ENCODE measurements at regions not wholly inside any gene's neighbourhood (a gene's known extent, or its start where the extent isn't known, plus 50 kb on each side); places are given as distances from the start of the nearest gene placed in this dataset.
"Not testable (repeated sequence)": the region's sequence is repeated elsewhere in the genome, so short reads cannot be mapped to it uniquely, and the experiment has no call there.

- Mint-ChIP-seq H3K9me3 (peaks cover 3% of the 10 kb centered on the region), H3K4me1 (no peaks in the 10 kb centered on the region), H3K27ac (no peak overlapping the region)
Measured at GRCh38 chr4:147201016-147201415, 255.4 kb upstream of the TTC29 start.

GRCh38 chr4:147206807-147207206 lies 261.1 kb upstream of the TTC29 start:
- H3K36me3 Mint-ChIP-seq = no peaks in the 10 kb centered on the region
- H3K9me3 Mint-ChIP-seq = no peaks in the 10 kb centered on the region
- H3K4me1 Mint-ChIP-seq = no peaks in the 10 kb centered on the region
- H3K4me3 Mint-ChIP-seq = no peak overlapping the region
- no peak overlapping the region for H3K27ac Mint-ChIP-seq
- no peak for DNase-seq (ENCODE audit: low spot score in 2 of 2)
- ATAC-seq = no peak

More at GRCh38 chr4:147201016-147201415, 255.4 kb upstream of the TTC29 start:
- H3K4me3 Mint-ChIP-seq = no peak overlapping the region
- ATAC-seq = no peak
- H3K36me3 Mint-ChIP-seq = no peaks in the 10 kb centered on the region
- DNase-seq (ENCODE audit: low spot score in 2 of 2) = no peak

GRCh38 chr4:147207911-147208310 lies 262.2 kb upstream of the TTC29 start:
- DNase-seq (ENCODE audit: low spot score in 2 of 2) = no peak
- Mint-ChIP-seq H3K4me3 (no peak overlapping the region), H3K36me3 (no peaks in the 10 kb centered on the region)

GRCh38 chr4:147217655-147218054 lies 263.2 kb upstream of the EDNRA start:
- Mint-ChIP-seq H3K4me3 (no peak overlapping the region), H3K4me1 (no peaks in the 10 kb centered on the region), H3K27ac (no peak overlapping the region), H3K36me3 (no peaks in the 10 kb centered on the region), H3K9me3 (peaks cover 3% of the 10 kb centered on the region)
- no peak for ATAC-seq
- DNase-seq (ENCODE audit: low spot score in 2 of 2) = no peak

More at GRCh38 chr4:147207911-147208310, 262.2 kb upstream of the TTC29 start:
- no peak for ATAC-seq
- Mint-ChIP-seq H3K9me3 (no peaks in the 10 kb centered on the region), H3K4me1 (no peaks in the 10 kb centered on the region), H3K27ac (no peak overlapping the region)

GRCh38 chr4:147219145-147219544 lies 261.8 kb upstream of the EDNRA start:
- Mint-ChIP-seq H3K27ac (no peak overlapping the region), H3K4me1 (no peaks in the 10 kb centered on the region), H3K4me3 (no peak overlapping the region), H3K9me3 (peaks cover under 1% of the 10 kb centered on the region), H3K36me3 (no peaks in the 10 kb centered on the region)
- no peak for DNase-seq (ENCODE audit: low spot score in 2 of 2)
- ATAC-seq = no peak

- Mint-ChIP-seq H3K27ac (no peak overlapping the region), H3K36me3 (no peaks in the 10 kb centered on the region), H3K9me3 (no peaks in the 10 kb centered on the region), H3K4me3 (no peak overlapping the region), H3K4me1 (no peaks in the 10 kb centered on the region)
- ATAC-seq = no peak
- no peak for DNase-seq (ENCODE audit: low spot score in 2 of 2)
Measured at GRCh38 chr4:147220833-147221232, 260.1 kb upstream of the EDNRA start.

- ATAC-seq = no peak
- Mint-ChIP-seq H3K4me3 (no peak overlapping the region), H3K36me3 (no peaks in the 10 kb centered on the region), H3K27ac (no peak overlapping the region), H3K9me3 (no peaks in the 10 kb centered on the region), H3K4me1 (no peaks in the 10 kb centered on the region)
- no peak for DNase-seq (ENCODE audit: low spot score in 2 of 2)
Measured at GRCh38 chr4:147222906-147223305, 258.0 kb upstream of the EDNRA start.

- no peaks in the 10 kb centered on the region for H3K36me3 Mint-ChIP-seq
- H3K4me3 Mint-ChIP-seq = no peak overlapping the region
- H3K4me1 Mint-ChIP-seq = no peaks in the 10 kb centered on the region
- H3K9me3 Mint-ChIP-seq = no peaks in the 10 kb centered on the region
- no peak for DNase-seq (ENCODE audit: low spot score in 2 of 2)
- no peak overlapping the region for H3K27ac Mint-ChIP-seq
- ATAC-seq = no peak
Measured at GRCh38 chr4:147223576-147223975, 257.3 kb upstream of the EDNRA start.

- ATAC-seq = no peak
- H3K4me3 Mint-ChIP-seq = no peak overlapping the region
- DNase-seq (ENCODE audit: low spot score in 2 of 2) = no peak
- peaks cover 6% of the 10 kb centered on the region for H3K9me3 Mint-ChIP-seq
- no peaks in the 10 kb centered on the region for H3K36me3 Mint-ChIP-seq
- no peaks in the 10 kb centered on the region for H3K4me1 Mint-ChIP-seq
- H3K27ac Mint-ChIP-seq = no peak overlapping the region
Measured at GRCh38 chr4:147236806-147237205, 244.1 kb upstream of the EDNRA start.

- Mint-ChIP-seq H3K36me3 (no peaks in the 10 kb centered on the region), H3K27ac (no peak overlapping the region), H3K4me3 (no peak overlapping the region), H3K4me1 (no peaks in the 10 kb centered on the region), H3K9me3 (peaks cover 5% of the 10 kb centered on the region)
- ATAC-seq (no peak), DNase-seq (ENCODE audit: low spot score in 2 of 2) (no peak)
Measured at GRCh38 chr4:147244786-147245185, 236.1 kb upstream of the EDNRA start.

- no peak for ATAC-seq
- Mint-ChIP-seq H3K4me1 (no peaks in the 10 kb centered on the region), H3K4me3 (no peak overlapping the region), H3K9me3 (peaks cover 5% of the 10 kb centered on the region), H3K27ac (no peak overlapping the region), H3K36me3 (no peaks in the 10 kb centered on the region)
- DNase-seq (ENCODE audit: low spot score in 2 of 2) = no peak
Measured at GRCh38 chr4:147246096-147246495, 234.8 kb upstream of the EDNRA start.

GRCh38 chr4:147246528-147246927 lies 234.4 kb upstream of the EDNRA start:
- H3K4me1 Mint-ChIP-seq = not testable (repeated sequence)

GRCh38 chr4:147247579-147247978 lies 233.3 kb upstream of the EDNRA start:
- DNase-seq (ENCODE audit: low spot score in 2 of 2) (no peak), ATAC-seq (no peak)
- Mint-ChIP-seq H3K9me3 (peaks cover 5% of the 10 kb centered on the region), H3K36me3 (no peaks in the 10 kb centered on the region), H3K4me1 (no peaks in the 10 kb centered on the region), H3K4me3 (no peak overlapping the region), H3K27ac (no peak overlapping the region)

More at GRCh38 chr4:147246528-147246927, 234.4 kb upstream of the EDNRA start:
- not testable (repeated sequence) for H3K9me3 Mint-ChIP-seq; DNase-seq (ENCODE audit: low spot score in 2 of 2); H3K4me3 Mint-ChIP-seq; H3K36me3 Mint-ChIP-seq; ATAC-seq; H3K27ac Mint-ChIP-seq

- Mint-ChIP-seq H3K36me3 (no peaks in the 10 kb centered on the region), H3K4me3 (no peak overlapping the region), H3K27ac (no peak overlapping the region), H3K4me1 (no peaks in the 10 kb centered on the region), H3K9me3 (peaks cover 10% of the 10 kb centered on the region)
- no peak for ATAC-seq
- no peak for DNase-seq (ENCODE audit: low spot score in 2 of 2)
Measured at GRCh38 chr4:147250062-147250461, 230.8 kb upstream of the EDNRA start.

- H3K27ac Mint-ChIP-seq; ATAC-seq; H3K4me1 Mint-ChIP-seq; H3K36me3 Mint-ChIP-seq; H3K4me3 Mint-ChIP-seq; DNase-seq (ENCODE audit: low spot score in 2 of 2): not testable (repeated sequence)
- peaks cover 12% of the 10 kb centered on the region for H3K9me3 Mint-ChIP-seq
Measured at GRCh38 chr4:147255268-147255667, 225.6 kb upstream of the EDNRA start.

GRCh38 chr4:147259271-147259670 lies 221.6 kb upstream of the EDNRA start:
- H3K36me3 Mint-ChIP-seq; DNase-seq (ENCODE audit: low spot score in 2 of 2); H3K4me3 Mint-ChIP-seq; ATAC-seq; H3K4me1 Mint-ChIP-seq; H3K9me3 Mint-ChIP-seq; H3K27ac Mint-ChIP-seq: not testable (repeated sequence)

GRCh38 chr4:147284256-147284835 lies 196.6 kb upstream of the EDNRA start:
- Mint-ChIP-seq H3K9me3 (peaks cover 2% of the 10 kb centered on the region), H3K4me1 (no peaks in the 10 kb centered on the region), H3K27ac (no peak overlapping the region)

More at GRCh38 chr4:147284256-147284835, 196.6 kb upstream of the EDNRA start:
- H3K4me3 Mint-ChIP-seq = no peak overlapping the region
- H3K36me3 Mint-ChIP-seq = no peaks in the 10 kb centered on the region
- ATAC-seq = no peak
- DNase-seq (ENCODE audit: low spot score in 2 of 2) = no peak
